ENCODE measurements at regions not wholly inside any gene's neighbourhood (a gene's known extent, or its start where the extent isn't known, plus 50 kb on each side); places are given as distances from the start of the nearest gene placed in this dataset.

GRCh38 chr9:102479191-102479590 lies 515.9 kb upstream of the CYLC2 start:
- TF ChIP-seq YY1 (IDR thresholded peaks at IDR 0.05; ENCODE audit: insufficient read depth, insufficient read length) = no peak
- no peak for TF ChIP-seq SUZ12 (IDR thresholded peaks at IDR 0.05; ENCODE audit: extremely low read depth, insufficient read depth, insufficient read length)
- no peak for TF ChIP-seq ZNF274 (IDR thresholded peaks at IDR 0.05; ENCODE audit: low read depth, low read length)

Data from NT2/D1 (cell line).